Activated CD4-positive, alpha-beta T cell treated with anti-CD3 and anti-CD28 coated beads, Interleukin-2, amount 50 U/mL, for 48 hours (primary cell): ENCODE measurements at regions not wholly inside any gene's neighbourhood (a gene's known extent, or its start where the extent isn't known, plus 50 kb on each side); places are given as distances from the start of the nearest gene placed in this dataset.

Source experiments
- DNase-seq, 2 experiments: peaks; one replicate each; pipeline ENCODE4 v3.0.0-alpha.2; 2020

- DNase-seq = no peak
These were observed 181.7 kb upstream of the VRK2 start for GRCh38 chr2:57864926-57865325.

GRCh38 chr2:57867730-57868129 is 178.9 kb upstream of the VRK2 start:
- no peak for DNase-seq

GRCh38 chr2:57868619-57869139 is 177.9 kb upstream of the VRK2 start:
- DNase-seq = no peak

- DNase-seq = no peak
These were observed 176.8 kb upstream of the VRK2 start for GRCh38 chr2:57869758-57870344.

GRCh38 chr2:57876313-57876712 is 170.3 kb upstream of the VRK2 start:
- no peak for DNase-seq

- no peak for DNase-seq
These were observed 168.8 kb upstream of the VRK2 start for GRCh38 chr2:57877811-57878170.

- no peak for DNase-seq
These were observed 168.3 kb upstream of the VRK2 start for GRCh38 chr2:57878171-57878865.

- no peak for DNase-seq
These were observed 167.8 kb upstream of the VRK2 start for GRCh38 chr2:57878866-57879210.

- no peak for DNase-seq
These were observed 166.2 kb upstream of the VRK2 start for GRCh38 chr2:57880446-57880845.

GRCh38 chr2:57880967-57881366 is 165.6 kb upstream of the VRK2 start:
- no peak for DNase-seq

- DNase-seq = no peak
These were observed 164.4 kb upstream of the VRK2 start for GRCh38 chr2:57881998-57882888.

- no peak for DNase-seq
These were observed 163.6 kb upstream of the VRK2 start for GRCh38 chr2:57882895-57883515.

GRCh38 chr2:57884281-57884680 is 162.3 kb upstream of the VRK2 start:
- DNase-seq = no peak

- no peak for DNase-seq
These were observed 160.9 kb upstream of the VRK2 start for GRCh38 chr2:57885742-57886141.

GRCh38 chr2:57886161-57886786 is 160.3 kb upstream of the VRK2 start:
- DNase-seq = no peak

GRCh38 chr2:57888463-57888862 is 158.1 kb upstream of the VRK2 start:
- DNase-seq = no peak

- DNase-seq = no peak
These were observed 156.1 kb upstream of the VRK2 start for GRCh38 chr2:57890464-57890863.

GRCh38 chr2:57891086-57891712 is 155.4 kb upstream of the VRK2 start:
- DNase-seq = no peak

GRCh38 chr2:57892920-57893319 is 153.7 kb upstream of the VRK2 start:
- no peak for DNase-seq

- no peak for DNase-seq
These were observed 153.3 kb upstream of the VRK2 start for GRCh38 chr2:57893347-57893746.

- DNase-seq = no peak
These were observed 152.8 kb upstream of the VRK2 start for GRCh38 chr2:57893786-57894185.

- no peak for DNase-seq
These were observed 152.2 kb upstream of the VRK2 start for GRCh38 chr2:57894381-57894780.
